Spleen (tissue), 11 donors: ENCODE measurements at regions not wholly inside any gene's neighbourhood (a gene's known extent, or its start where the extent isn't known, plus 50 kb on each side); places are given as distances from the start of the nearest gene placed in this dataset.

Experiments
- DNase-seq: peaks from one replicate; pipeline ENCODE4 v3.0.0-alpha.2; 2020
- H3K27ac ChIP-seq, 8 donors: fragments of 200-600 bp; sonication (generic) in 7 of 8; 1 replicate in 4 of 8; 2 replicates in 4 of 8; pipeline versions ENCODE4 v1.5.0 to v1.8.0; 2016 to 2021; ENCODE audit warnings: inconsistent platforms in 4 of 8, mild to moderate bottlenecking in 4 of 8, moderate library complexity in 1 of 8
- H3K27me3 ChIP-seq, 7 donors: fragments of 200-600 bp; sonication (generic) in 6 of 7; replicated peaks in 1 of 7; 1 replicate in 4 of 7; 2 replicates in 3 of 7; pipeline versions ENCODE4 v1.5.0 to v1.8.0; 2016 to 2021; ENCODE audit warnings: inconsistent platforms in 3 of 7, mild to moderate bottlenecking in 1 of 7
- H3K36me3 ChIP-seq, 6 donors: fragments of 200-600 bp; sonication (generic) in 5 of 6; 1 replicate in 4 of 6; 2 replicates in 2 of 6; pipeline versions ENCODE4 v1.5.0 to v1.8.0; 2016 to 2021; ENCODE audit warnings: inconsistent platforms in 2 of 6
- H3K4me1 ChIP-seq, 6 donors: fragments of 200-600 bp; sonication (generic) in 5 of 6; 1 replicate in 3 of 6; 2 replicates in 3 of 6; pipeline versions ENCODE4 v1.5.0 to v1.8.0; 2016 to 2021; ENCODE audit warnings: inconsistent platforms in 3 of 6
- H3K4me3 ChIP-seq, 8 donors: fragments of 200-600 bp; sonication (generic) in 7 of 8; 1 replicate in 4 of 8; 2 replicates in 4 of 8; pipeline versions ENCODE4 v1.5.0 to v1.8.0; 2016 to 2021; ENCODE audit warnings: inconsistent platforms in 4 of 8, mild to moderate bottlenecking in 4 of 8, moderate library complexity in 2 of 8
- H3K9me3 ChIP-seq, 8 donors: fragments of 200-600 bp; sonication (generic) in 7 of 8; 1 replicate in 4 of 8; 2 replicates in 4 of 8; pipeline versions ENCODE4 v1.5.0 to v1.8.0; 2016 to 2021; ENCODE audit warnings: inconsistent platforms in 4 of 8
- POLR2A ChIP-seq, 3 donors: fragments of 450-650 bp; IDR thresholded peaks; one replicate each; pipeline ENCODE4 v1.5.1; 2017; ENCODE audit warnings: antibody characterized with exemption in 3 of 3, mild to moderate bottlenecking in 1 of 3
- POLR2AphosphoS5 ChIP-seq, 3 donors: sonication (generic); formaldehyde crosslinking; IDR thresholded peaks; one replicate each; pipeline ENCODE4 v1.5.1; 2017; ENCODE audit warnings: antibody characterized with exemption in 3 of 3
- WGBS, 5 donors: extraction: QIAGEN DNeasy Blood & Tissue Kit in 3 of 5; methylation state at CpG; one replicate each; pipeline versions ENCODE4 v1.1.5 to v1.1.7; 2013 to 2018; 5-methylcytosine and 5-hydroxymethylcytosine counted together
- intact Hi-C: fragments of 100-400 bp; cut with DNase I; formaldehyde crosslinking; loops from one replicate; pipeline ENCODE4 v1.15.0; 2023; ENCODE audit warnings: low total_unique reads
- TF ChIP-seq, protein P1 (sequence below), 11 experiments: fragments of 200-600 bp in 7 of 11; fragments of 450-650 bp in 4 of 11; sonication (generic) in 4 of 11; IDR thresholded peaks in 8 of 11; conservative IDR thresholded peaks in 3 of 11; 1 replicate in 7 of 11; 2 replicates in 4 of 11; pipeline versions ENCODE4 v1.4.0 to v1.8.0; 2016 to 2021; ENCODE audit warnings: antibody characterized with exemption in 11 of 11, inconsistent platforms in 4 of 11, mild to moderate bottlenecking in 1 of 11
- donor health status: healthy with polysubstance abuse.
- donor health status: DM: no; HTN: no; CAD: no; lungs with moderate emphysema.
- donor health status: DM: no; HTN: no; CAD: no.
- donor health status: Bipolar disorder and iron deficiency.
- donor health status: healthy.
- donor health status: DM: no; HTN: no; CAD: no.
- donor health status: DM: yes; HTN: yes; CAD: no.

DNA sequence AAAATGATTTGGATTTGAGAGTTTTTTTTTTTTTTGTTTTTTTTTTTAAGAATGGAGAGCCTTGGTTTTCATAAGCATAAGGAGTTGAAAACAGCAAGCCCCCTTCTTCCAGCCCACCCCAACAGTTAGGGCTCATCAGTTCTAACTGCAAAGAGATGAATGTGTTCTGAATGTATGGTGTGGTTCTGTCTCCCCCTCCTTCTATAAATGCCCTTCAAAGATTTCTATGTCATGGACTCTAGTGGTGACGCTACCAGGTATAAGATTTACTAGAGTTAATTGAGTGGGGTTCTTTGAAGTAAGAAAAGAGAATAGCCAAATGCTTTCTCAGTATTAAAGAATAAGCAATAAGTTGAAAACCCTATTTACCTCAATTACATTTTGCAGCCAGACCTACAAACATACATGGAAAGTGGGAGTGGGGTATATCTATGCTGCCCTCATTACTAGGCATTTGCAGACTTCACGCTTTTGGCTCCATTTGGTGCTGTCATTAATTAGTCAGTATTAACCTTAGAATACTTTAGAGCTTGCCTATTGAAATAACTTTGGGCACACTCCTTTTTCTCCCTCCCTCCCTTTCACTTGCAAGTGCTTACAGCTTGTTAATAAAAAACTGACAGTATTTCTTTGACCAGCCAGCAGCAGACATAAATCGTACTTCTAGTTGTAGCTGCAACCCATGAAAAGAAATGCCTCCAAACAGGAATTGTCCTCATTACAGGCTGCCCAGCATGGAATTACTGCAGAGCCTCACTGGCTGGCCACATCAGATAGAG is 667.2 kb upstream of the ZNF608 start:
- H3K4me3 ChIP-seq = no peak overlapping the region
- H3K27me3 ChIP-seq = no peaks in the 10 kb centered on the region
- H3K9me3 ChIP-seq = no peaks in the 10 kb centered on the region
- no peak for TF ChIP-seq POLR2A (IDR thresholded peaks at IDR 0.05)
- TF ChIP-seq, protein P1, sequence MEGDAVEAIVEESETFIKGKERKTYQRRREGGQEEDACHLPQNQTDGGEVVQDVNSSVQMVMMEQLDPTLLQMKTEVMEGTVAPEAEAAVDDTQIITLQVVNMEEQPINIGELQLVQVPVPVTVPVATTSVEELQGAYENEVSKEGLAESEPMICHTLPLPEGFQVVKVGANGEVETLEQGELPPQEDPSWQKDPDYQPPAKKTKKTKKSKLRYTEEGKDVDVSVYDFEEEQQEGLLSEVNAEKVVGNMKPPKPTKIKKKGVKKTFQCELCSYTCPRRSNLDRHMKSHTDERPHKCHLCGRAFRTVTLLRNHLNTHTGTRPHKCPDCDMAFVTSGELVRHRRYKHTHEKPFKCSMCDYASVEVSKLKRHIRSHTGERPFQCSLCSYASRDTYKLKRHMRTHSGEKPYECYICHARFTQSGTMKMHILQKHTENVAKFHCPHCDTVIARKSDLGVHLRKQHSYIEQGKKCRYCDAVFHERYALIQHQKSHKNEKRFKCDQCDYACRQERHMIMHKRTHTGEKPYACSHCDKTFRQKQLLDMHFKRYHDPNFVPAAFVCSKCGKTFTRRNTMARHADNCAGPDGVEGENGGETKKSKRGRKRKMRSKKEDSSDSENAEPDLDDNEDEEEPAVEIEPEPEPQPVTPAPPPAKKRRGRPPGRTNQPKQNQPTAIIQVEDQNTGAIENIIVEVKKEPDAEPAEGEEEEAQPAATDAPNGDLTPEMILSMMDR (IDR thresholded peaks at IDR 0.05 in 8 of 11, conservative IDR thresholded peaks at IDR 0.05 in 3 of 11) = no peak
- no peak for TF ChIP-seq POLR2AphosphoS5 (IDR thresholded peaks at IDR 0.05)
- no peak overlapping the region for H3K27ac ChIP-seq
- 83 to 96% (median 91%) methylated on average over 3 of the region's 3 CpGs for WGBS, 5 donors
- intact Hi-C loops = no loop called here
- no peaks in the 10 kb centered on the region for H3K36me3 ChIP-seq
- peaks cover 0 to 29% (median 16%) of the 10 kb centered on the region in 6 donors for H3K4me1 ChIP-seq
- no peak for DNase-seq

DNA sequence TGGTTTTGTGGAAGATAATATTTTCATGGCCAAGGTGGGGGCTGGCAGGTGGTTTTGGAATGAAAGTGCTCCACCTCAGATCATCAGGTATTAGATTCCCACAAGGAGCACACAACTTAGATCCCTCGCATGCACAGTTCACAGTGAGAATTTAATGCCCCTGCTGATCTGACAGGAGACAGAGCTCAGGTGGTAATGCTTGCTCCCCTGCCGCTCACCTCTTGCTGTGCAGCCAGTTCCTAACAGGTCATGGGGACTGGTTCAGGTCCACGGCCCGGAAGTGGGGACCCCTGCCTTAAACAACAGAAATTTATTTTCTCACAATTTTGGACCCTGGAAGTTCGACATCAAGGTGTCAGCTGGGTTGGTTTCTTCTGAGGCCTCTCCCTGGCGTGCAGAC is 668.7 kb upstream of the ZNF608 start:
- Histone ChIP-seq H3K27me3 (no peaks in the 10 kb centered on the region), H3K4me1 (peaks cover 0 to 29% (median 16%) of the 10 kb centered on the region in 6 donors), H3K36me3 (no peaks in the 10 kb centered on the region), H3K9me3 (no peaks in the 10 kb centered on the region), H3K27ac (no peak overlapping the region), H3K4me3 (no peak overlapping the region)
- WGBS, 5 donors = 91 to 97% (median 94%) methylated on average over 6 of the region's 6 CpGs
- intact Hi-C loops = no loop called here
- no peak for TF ChIP-seq POLR2A (IDR thresholded peaks at IDR 0.05)
- TF ChIP-seq POLR2AphosphoS5 (IDR thresholded peaks at IDR 0.05) = no peak
- TF ChIP-seq, protein P1 (IDR thresholded peaks at IDR 0.05 in 8 of 11, conservative IDR thresholded peaks at IDR 0.05 in 3 of 11) = no peak
- no peak for DNase-seq

DNA sequence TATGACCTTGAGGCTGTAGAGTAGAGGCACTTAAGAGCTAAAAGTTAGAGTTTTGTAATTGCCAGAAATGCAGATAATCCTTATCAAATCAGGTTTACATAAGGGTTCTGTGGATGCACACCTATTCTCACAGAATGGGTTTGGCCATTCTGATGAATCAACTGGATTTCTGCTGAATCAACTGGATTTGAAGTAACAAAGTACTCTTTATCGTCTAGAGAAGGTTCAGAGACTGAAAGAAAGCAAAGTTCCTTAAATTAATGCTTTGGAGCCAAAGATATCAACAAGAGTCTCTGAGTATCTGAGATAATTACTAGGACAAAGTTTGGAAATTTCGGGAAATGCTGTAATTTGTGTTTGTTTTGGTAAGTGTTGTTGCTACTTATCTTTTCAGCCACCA is 669.6 kb upstream of the ZNF608 start:
- intact Hi-C loops = no loop called here

DNA sequence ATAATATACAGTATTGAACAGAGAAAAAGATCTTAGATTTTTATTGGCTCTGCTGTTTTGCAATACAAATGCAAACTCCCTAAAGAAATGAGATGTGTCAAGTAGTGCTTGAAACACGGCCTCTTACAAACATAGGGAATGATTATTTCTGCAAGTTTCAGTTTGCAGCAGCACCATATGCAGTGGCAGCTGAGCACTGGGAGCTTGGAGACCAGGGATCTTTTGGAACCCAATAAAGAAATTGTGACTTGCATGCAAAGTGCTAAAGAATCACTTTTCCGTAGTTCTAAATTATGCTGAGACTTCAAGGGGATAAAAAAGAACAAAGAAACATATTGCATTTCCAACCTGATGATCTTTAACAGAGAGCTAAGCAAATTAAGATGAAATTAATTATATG is 674.6 kb upstream of the ZNF608 start:
- H3K4me1 ChIP-seq = no peaks in the 10 kb centered on the region
- H3K9me3 ChIP-seq = no peaks in the 10 kb centered on the region
- intact Hi-C loops = no loop called here
- no peaks in the 10 kb centered on the region for H3K27me3 ChIP-seq
- H3K4me3 ChIP-seq = no peak overlapping the region
- H3K36me3 ChIP-seq = no peaks in the 10 kb centered on the region
- no peak overlapping the region for H3K27ac ChIP-seq
- WGBS, 5 donors = 88 to 94% (median 90%) methylated on average over 2 of the region's 2 CpGs
- DNase-seq = no peak
- no peak for TF ChIP-seq POLR2A (IDR thresholded peaks at IDR 0.05)
- no peak for TF ChIP-seq POLR2AphosphoS5 (IDR thresholded peaks at IDR 0.05)
- TF ChIP-seq, protein P1 (IDR thresholded peaks at IDR 0.05 in 8 of 11, conservative IDR thresholded peaks at IDR 0.05 in 3 of 11) = no peak

More for the DNA sequence above, 669.6 kb upstream of the ZNF608 start:
- Histone ChIP-seq H3K36me3 (no peaks in the 10 kb centered on the region), H3K27me3 (no peaks in the 10 kb centered on the region), H3K27ac (no peak overlapping the region), H3K4me1 (peaks cover 0 to 21% (median 16%) of the 10 kb centered on the region in 6 donors), H3K9me3 (no peaks in the 10 kb centered on the region), H3K4me3 (no peak overlapping the region)
- no peak for DNase-seq
- TF ChIP-seq, protein P1 (IDR thresholded peaks at IDR 0.05 in 8 of 11, conservative IDR thresholded peaks at IDR 0.05 in 3 of 11) = no peak
- TF ChIP-seq POLR2AphosphoS5 (IDR thresholded peaks at IDR 0.05) (no peak), POLR2A (IDR thresholded peaks at IDR 0.05) (no peak)
- 71 to 94% (median 82%) methylated on average over 2 of the region's 2 CpGs for WGBS, 5 donors
